Left ventricle myocardium inferior (tissue), 1 donor: ENCODE measurements at regions not wholly inside any gene's neighbourhood (a gene's known extent, or its start where the extent isn't known, plus 50 kb on each side); places are given as distances from the start of the nearest gene placed in this dataset.
"Not testable (repeated sequence)": the region's sequence is repeated elsewhere in the genome, so short reads cannot be mapped to it uniquely, and the experiment has no call there.

Experiments
- DNase-seq: peaks from one replicate; pipeline ENCODE4 v3.0.0-alpha.2; 2020
- H3K27ac ChIP-seq: fragments of 200-600 bp; replicated peaks from 2 replicates; pipeline ENCODE4 v1.8.0; 2021
- H3K27me3 ChIP-seq: fragments of 200-600 bp; 2 replicates; pipeline ENCODE4 v1.8.0; 2021; ENCODE audit warnings: low read depth
- H3K36me3 ChIP-seq: fragments of 200-600 bp; 2 replicates; pipeline ENCODE4 v1.8.0; 2021
- H3K4me1 ChIP-seq: fragments of 200-600 bp; 2 replicates; pipeline ENCODE4 v1.8.0; 2021
- H3K4me3 ChIP-seq: fragments of 200-600 bp; 2 replicates; pipeline ENCODE4 v1.8.0; 2021; ENCODE audit warnings: mild to moderate bottlenecking, moderate library complexity
- H3K9me3 ChIP-seq: fragments of 200-600 bp; replicated peaks from 2 replicates; pipeline ENCODE4 v1.8.0; 2021
- CTCF ChIP-seq: fragments of 200-600 bp; IDR thresholded peaks from 2 replicates; pipeline ENCODE4 v1.8.0; 2021; ENCODE audit warnings: antibody characterized with exemption, mild to moderate bottlenecking, borderline replicate concordance
- intact Hi-C: fragments of 100-400 bp; cut with micrococcal nuclease; formaldehyde crosslinking; loops from one replicate; pipeline ENCODE4 v1.11.0; 2022
- donor health status: DM: no; HTN: yes; CAD: no; lungs with severe emphysema.

DNA sequence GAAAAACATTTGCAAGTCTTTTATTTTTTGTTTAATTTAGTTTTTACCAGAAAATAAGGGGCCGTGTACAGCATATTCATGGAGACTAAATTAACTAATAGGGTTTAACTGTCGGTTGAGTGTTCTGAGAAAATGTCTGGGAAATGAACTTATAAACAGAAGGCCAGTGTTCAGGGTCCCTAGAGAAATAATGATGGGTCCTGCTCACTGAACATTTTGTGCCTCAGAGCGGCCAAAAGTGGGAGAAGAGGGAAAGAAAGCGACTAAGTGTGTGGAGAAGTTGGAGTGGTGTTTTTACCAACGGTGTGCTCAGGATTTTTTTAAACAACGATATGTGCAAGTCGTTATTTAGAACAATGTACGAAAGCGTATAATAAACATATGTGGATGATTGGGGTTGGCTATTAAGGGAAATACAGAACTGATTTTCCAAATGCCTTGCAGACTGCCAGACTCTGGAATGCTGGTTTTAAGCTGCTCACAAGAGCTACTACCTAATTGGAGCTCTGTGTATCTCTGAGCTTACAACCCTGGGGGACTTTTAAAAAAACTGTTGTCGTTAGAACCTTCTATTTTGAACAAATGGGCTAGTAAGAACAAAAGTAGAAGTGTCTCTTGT is 166.7 kb downstream of the SLC38A4 start:
- Histone ChIP-seq H3K9me3 (no peaks in the 10 kb centered on the region), H3K27me3 (no peaks in the 10 kb centered on the region), H3K4me3 (peak overlapping the region; percentile 44), H3K27ac (peak overlapping the region; percentile 79), H3K4me1 (peaks cover 49% of the 10 kb centered on the region), H3K36me3 (no peaks in the 10 kb centered on the region)
- intact Hi-C loops = loop anchor here (10.0 kb wide), 1 partner anchor 184 kb away; no protein-coding TSS in a partner anchor
- TF ChIP-seq CTCF = no peak
- no peak for DNase-seq

DNA sequence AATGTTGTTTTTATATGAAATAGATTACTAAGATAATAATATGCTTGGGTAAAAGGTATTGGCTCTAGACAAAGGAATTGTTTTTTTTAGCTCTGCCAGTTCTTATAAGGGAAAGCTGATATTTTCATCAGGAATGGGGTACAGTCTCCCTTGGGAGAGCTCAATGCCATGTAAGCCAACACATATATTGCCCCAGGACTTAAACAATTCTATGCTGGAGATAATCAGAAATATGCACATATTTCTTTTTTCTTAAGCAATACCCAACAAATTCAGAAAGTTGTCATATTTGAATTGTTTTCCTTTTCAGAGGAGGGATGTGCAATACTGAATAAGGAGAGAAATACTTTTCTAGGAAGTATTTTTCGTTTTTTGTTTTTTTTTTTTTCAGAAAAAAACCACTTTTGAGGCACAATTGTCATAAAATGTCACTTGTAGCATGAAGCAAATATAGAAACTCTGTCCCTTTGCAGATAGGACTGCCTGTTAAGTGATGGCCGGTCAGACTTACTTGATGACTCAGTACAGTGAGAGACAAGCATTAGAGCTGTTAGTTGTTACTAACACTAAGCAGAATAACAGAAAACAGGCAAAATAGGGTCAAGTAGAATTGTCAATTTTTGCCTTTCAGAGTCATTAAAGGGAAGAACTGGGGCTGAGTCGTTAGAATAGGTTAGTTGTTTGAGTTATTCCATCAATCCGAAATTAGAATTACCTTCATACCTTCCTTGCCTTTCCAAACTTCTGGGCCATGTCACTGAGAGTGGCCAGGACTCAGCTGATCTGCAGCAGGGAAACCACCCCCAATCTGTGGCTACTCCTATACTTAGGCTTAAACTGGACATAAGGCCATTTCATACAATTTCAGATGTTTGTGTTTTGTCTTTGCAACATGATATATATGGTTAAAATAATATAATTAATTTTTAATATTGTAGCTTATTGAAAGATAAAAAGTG is 168.1 kb downstream of the SLC38A4 start:
- DNase-seq = no peak
- Histone ChIP-seq H3K36me3 (no peaks in the 10 kb centered on the region), H3K4me3 (no peak overlapping the region), H3K4me1 (peaks cover 49% of the 10 kb centered on the region), H3K27me3 (no peaks in the 10 kb centered on the region), H3K27ac (peak overlapping the region; percentile 79), H3K9me3 (no peaks in the 10 kb centered on the region)
- no peak for TF ChIP-seq CTCF
- intact Hi-C loops = loop anchor here (10.0 kb wide), 1 partner anchor 183 kb away; no protein-coding TSS in a partner anchor

GRCh38 chr12:46655984-46656383 is 169.8 kb downstream of the SLC38A4 start:
- not testable (repeated sequence) for H3K27ac ChIP-seq, DNase-seq, H3K4me3 ChIP-seq, H3K9me3 ChIP-seq, H3K27me3 ChIP-seq, H3K36me3 ChIP-seq
- intact Hi-C loops = loop anchor here (10.0 kb wide), 1 partner anchor 181 kb away; no protein-coding TSS in a partner anchor
- peaks cover 41% of the 10 kb centered on the region for H3K4me1 ChIP-seq

DNA sequence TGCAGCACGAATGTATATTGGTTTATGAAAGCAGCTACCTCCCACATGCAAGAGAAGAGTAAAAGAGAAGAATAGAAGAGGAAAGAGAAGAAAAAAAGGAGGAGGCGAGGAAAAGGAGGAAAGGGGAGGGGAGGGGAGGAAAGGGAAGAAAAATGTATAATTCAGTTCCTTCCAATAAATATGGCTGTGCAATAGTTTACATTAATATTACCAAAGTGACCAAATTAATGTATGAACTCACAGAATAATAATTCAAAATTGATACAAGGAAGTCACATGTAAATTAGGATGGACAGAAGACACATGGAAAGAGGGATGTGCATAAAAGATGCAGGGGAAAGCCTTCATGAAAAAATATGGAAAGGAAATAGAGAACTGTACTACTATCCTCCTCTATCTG is 172.5 kb downstream of the SLC38A4 start:
- H3K36me3 ChIP-seq = no peaks in the 10 kb centered on the region
- H3K4me3 ChIP-seq = no peak overlapping the region
- peaks cover 15% of the 10 kb centered on the region for H3K4me1 ChIP-seq
- H3K9me3 ChIP-seq = no peaks in the 10 kb centered on the region
- intact Hi-C loops = loop anchor here (10.0 kb wide), 1 partner anchor 179 kb away; no protein-coding TSS in a partner anchor
- no peaks in the 10 kb centered on the region for H3K27me3 ChIP-seq
- DNase-seq = no peak
- H3K27ac ChIP-seq = no peak overlapping the region
- no peak for TF ChIP-seq CTCF

DNA sequence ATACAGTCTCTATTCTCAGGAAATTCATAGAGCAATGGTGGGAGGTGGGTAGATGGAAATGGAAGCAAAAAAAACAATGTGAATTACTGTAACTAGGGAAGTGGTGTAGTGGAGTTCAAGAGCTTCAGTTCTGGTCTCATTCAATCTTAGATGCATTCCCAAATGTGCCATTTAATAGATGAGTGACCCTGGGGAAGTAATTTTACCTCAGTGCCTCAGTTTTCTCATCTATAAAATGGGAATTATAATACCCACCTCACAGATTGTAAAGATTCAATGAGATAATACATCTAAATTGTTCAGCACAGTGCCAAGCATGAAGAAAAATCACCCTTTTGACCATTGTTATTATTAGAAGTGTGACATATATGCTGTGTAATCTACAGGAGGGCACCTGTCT is 173.1 kb downstream of the SLC38A4 start:
- no peak for DNase-seq
- Histone ChIP-seq H3K36me3 (no peaks in the 10 kb centered on the region), H3K9me3 (no peaks in the 10 kb centered on the region), H3K27me3 (no peaks in the 10 kb centered on the region), H3K27ac (no peak overlapping the region), H3K4me3 (no peak overlapping the region), H3K4me1 (peaks cover 8% of the 10 kb centered on the region)
- intact Hi-C loops = loop anchor here (10.0 kb wide), 1 partner anchor 178 kb away; no protein-coding TSS in a partner anchor
- TF ChIP-seq CTCF = no peak

GRCh38 chr12:46650688-46651087 is 175.1 kb downstream of the SLC38A4 start:
- no peak for TF ChIP-seq CTCF
- no peak for DNase-seq
- Histone ChIP-seq H3K4me1 (peaks cover 3% of the 10 kb centered on the region), H3K36me3 (no peaks in the 10 kb centered on the region), H3K27ac (no peak overlapping the region), H3K27me3 (no peaks in the 10 kb centered on the region), H3K4me3 (no peak overlapping the region), H3K9me3 (no peaks in the 10 kb centered on the region)
- intact Hi-C loops = loop anchor here (10.0 kb wide), 1 partner anchor 176 kb away; no protein-coding TSS in a partner anchor
